ENCODE measurements at regions not wholly inside any gene's neighbourhood (a gene's known extent, or its start where the extent isn't known, plus 50 kb on each side); places are given as distances from the start of the nearest gene placed in this dataset.
"Not testable (repeated sequence)": the region's sequence is repeated elsewhere in the genome, so short reads cannot be mapped to it uniquely, and the experiment has no call there.

GRCh38 chr9:102740578-102740977, 254.6 kb upstream of the CYLC2 start:
- Histone ChIP-seq H3K4me1 (ENCODE audit: control insufficient read depth in 1 of 2, insufficient read depth in 2 of 2, low read length in 2 of 2) (no peaks in the 10 kb centered on the region), H3K27ac (ENCODE audit: low read length) (no peak overlapping the region), H3K4me3 (ENCODE audit: low read depth in 1 of 2, low read length in 2 of 2) (no peak overlapping the region), H3K9me3 (ENCODE audit: control insufficient read depth in 1 of 2, low read length in 2 of 2) (no peaks in the 10 kb centered on the region), H3K27me3 (ENCODE audit: low read depth, low read length) (no peaks in the 10 kb centered on the region), H3K36me3 (ENCODE audit: control insufficient read depth in 1 of 2, insufficient read depth in 2 of 2, low read length in 2 of 2) (no peaks in the 10 kb centered on the region)

- Histone ChIP-seq H3K27me3 (ENCODE audit: low read depth, low read length) (no peaks in the 10 kb centered on the region), H3K9me3 (ENCODE audit: control insufficient read depth in 1 of 2, low read length in 2 of 2) (peaks cover 0 to 6% of the 10 kb centered on the region in 2 donors), H3K36me3 (ENCODE audit: control insufficient read depth in 1 of 2, insufficient read depth in 2 of 2, low read length in 2 of 2) (no peaks in the 10 kb centered on the region), H3K27ac (ENCODE audit: low read length) (no peak overlapping the region), H3K4me3 (ENCODE audit: low read depth in 1 of 2, low read length in 2 of 2) (no peak overlapping the region), H3K4me1 (ENCODE audit: control insufficient read depth in 1 of 2, insufficient read depth in 2 of 2, low read length in 2 of 2) (no peaks in the 10 kb centered on the region)
These were observed 266.2 kb upstream of the CYLC2 start for GRCh38 chr9:102728946-102729345.

- no peaks in the 10 kb centered on the region for H3K36me3 ChIP-seq (ENCODE audit: control insufficient read depth in 1 of 2, insufficient read depth in 2 of 2, low read length in 2 of 2)
- no peaks in the 10 kb centered on the region for H3K4me1 ChIP-seq (ENCODE audit: control insufficient read depth in 1 of 2, insufficient read depth in 2 of 2, low read length in 2 of 2)
- H3K27me3 ChIP-seq (ENCODE audit: low read depth, low read length): no peaks in the 10 kb centered on the region
- peaks cover 0 to 8% of the 10 kb centered on the region in 2 donors for H3K9me3 ChIP-seq (ENCODE audit: control insufficient read depth in 1 of 2, low read length in 2 of 2)
- H3K4me3 ChIP-seq (ENCODE audit: low read depth in 1 of 2, low read length in 2 of 2): no peak overlapping the region
- no peak overlapping the region for H3K27ac ChIP-seq (ENCODE audit: low read length)
These were observed 280.9 kb upstream of the CYLC2 start for GRCh38 chr9:102714184-102714583.

GRCh38 chr9:102712910-102713309, 282.2 kb upstream of the CYLC2 start:
- not testable (repeated sequence) for H3K27ac ChIP-seq (ENCODE audit: low read length); H3K4me3 ChIP-seq (ENCODE audit: low read depth in 1 of 2, low read length in 2 of 2); H3K27me3 ChIP-seq (ENCODE audit: low read depth, low read length); H3K9me3 ChIP-seq (ENCODE audit: control insufficient read depth in 1 of 2, low read length in 2 of 2); H3K36me3 ChIP-seq (ENCODE audit: control insufficient read depth in 1 of 2, insufficient read depth in 2 of 2, low read length in 2 of 2); H3K4me1 ChIP-seq (ENCODE audit: control insufficient read depth in 1 of 2, insufficient read depth in 2 of 2, low read length in 2 of 2)

- no peaks in the 10 kb centered on the region for H3K4me1 ChIP-seq (ENCODE audit: control insufficient read depth in 1 of 2, insufficient read depth in 2 of 2, low read length in 2 of 2)
- H3K4me3 ChIP-seq (ENCODE audit: low read depth in 1 of 2, low read length in 2 of 2): no peak overlapping the region
- peaks cover 0 to 6% of the 10 kb centered on the region in 2 donors for H3K9me3 ChIP-seq (ENCODE audit: control insufficient read depth in 1 of 2, low read length in 2 of 2)
- no peaks in the 10 kb centered on the region for H3K27me3 ChIP-seq (ENCODE audit: low read depth, low read length)
- H3K27ac ChIP-seq (ENCODE audit: low read length): no peak overlapping the region
- no peaks in the 10 kb centered on the region for H3K36me3 ChIP-seq (ENCODE audit: control insufficient read depth in 1 of 2, insufficient read depth in 2 of 2, low read length in 2 of 2)
These were observed 294.2 kb upstream of the CYLC2 start for GRCh38 chr9:102700936-102701335.

- Histone ChIP-seq H3K36me3 (ENCODE audit: control insufficient read depth in 1 of 2, insufficient read depth in 2 of 2, low read length in 2 of 2) (no peaks in the 10 kb centered on the region), H3K27ac (ENCODE audit: low read length) (no peak overlapping the region), H3K9me3 (ENCODE audit: control insufficient read depth in 1 of 2, low read length in 2 of 2) (no peaks in the 10 kb centered on the region), H3K4me1 (ENCODE audit: control insufficient read depth in 1 of 2, insufficient read depth in 2 of 2, low read length in 2 of 2) (no peaks in the 10 kb centered on the region), H3K27me3 (ENCODE audit: low read depth, low read length) (no peaks in the 10 kb centered on the region), H3K4me3 (ENCODE audit: low read depth in 1 of 2, low read length in 2 of 2) (no peak overlapping the region)
These were observed 325.9 kb upstream of the CYLC2 start for GRCh38 chr9:102669220-102669619.

- H3K27me3 ChIP-seq (ENCODE audit: low read depth, low read length): no peaks in the 10 kb centered on the region
- no peaks in the 10 kb centered on the region for H3K4me1 ChIP-seq (ENCODE audit: control insufficient read depth in 1 of 2, insufficient read depth in 2 of 2, low read length in 2 of 2)
These were observed 342.7 kb upstream of the CYLC2 start for GRCh38 chr9:102652471-102652870.

GRCh38 chr9:102650896-102651295, 344.2 kb upstream of the CYLC2 start:
- Histone ChIP-seq H3K27ac (ENCODE audit: low read length) (no peak overlapping the region), H3K4me1 (ENCODE audit: control insufficient read depth in 1 of 2, insufficient read depth in 2 of 2, low read length in 2 of 2) (no peaks in the 10 kb centered on the region), H3K4me3 (ENCODE audit: low read depth in 1 of 2, low read length in 2 of 2) (no peak overlapping the region), H3K9me3 (ENCODE audit: control insufficient read depth in 1 of 2, low read length in 2 of 2) (no peaks in the 10 kb centered on the region), H3K27me3 (ENCODE audit: low read depth, low read length) (no peaks in the 10 kb centered on the region), H3K36me3 (ENCODE audit: control insufficient read depth in 1 of 2, insufficient read depth in 2 of 2, low read length in 2 of 2) (no peaks in the 10 kb centered on the region)

More at GRCh38 chr9:102652471-102652870, 342.7 kb upstream of the CYLC2 start:
- H3K27ac ChIP-seq (ENCODE audit: low read length): no peak overlapping the region
- no peaks in the 10 kb centered on the region for H3K36me3 ChIP-seq (ENCODE audit: control insufficient read depth in 1 of 2, insufficient read depth in 2 of 2, low read length in 2 of 2)
- no peaks in the 10 kb centered on the region for H3K9me3 ChIP-seq (ENCODE audit: control insufficient read depth in 1 of 2, low read length in 2 of 2)
- no peak overlapping the region for H3K4me3 ChIP-seq (ENCODE audit: low read depth in 1 of 2, low read length in 2 of 2)

GRCh38 chr9:102642651-102643050, 352.5 kb upstream of the CYLC2 start:
- H3K27me3 ChIP-seq (ENCODE audit: low read depth, low read length): no peaks in the 10 kb centered on the region
- no peaks in the 10 kb centered on the region for H3K9me3 ChIP-seq (ENCODE audit: control insufficient read depth in 1 of 2, low read length in 2 of 2)
- H3K4me3 ChIP-seq (ENCODE audit: low read depth in 1 of 2, low read length in 2 of 2): no peak overlapping the region
- H3K27ac ChIP-seq (ENCODE audit: low read length): no peak overlapping the region
- H3K36me3 ChIP-seq (ENCODE audit: control insufficient read depth in 1 of 2, insufficient read depth in 2 of 2, low read length in 2 of 2): no peaks in the 10 kb centered on the region
- H3K4me1 ChIP-seq (ENCODE audit: control insufficient read depth in 1 of 2, insufficient read depth in 2 of 2, low read length in 2 of 2): no peaks in the 10 kb centered on the region

GRCh38 chr9:102631559-102631958, 363.6 kb upstream of the CYLC2 start:
- H3K27ac ChIP-seq (ENCODE audit: low read length): no peak overlapping the region
- no peak overlapping the region for H3K4me3 ChIP-seq (ENCODE audit: low read depth in 1 of 2, low read length in 2 of 2)
- H3K9me3 ChIP-seq (ENCODE audit: control insufficient read depth in 1 of 2, low read length in 2 of 2): peaks cover 0 to 9% of the 10 kb centered on the region in 2 donors
- H3K27me3 ChIP-seq (ENCODE audit: low read depth, low read length): no peaks in the 10 kb centered on the region
- H3K4me1 ChIP-seq (ENCODE audit: control insufficient read depth in 1 of 2, insufficient read depth in 2 of 2, low read length in 2 of 2): no peaks in the 10 kb centered on the region
- no peaks in the 10 kb centered on the region for H3K36me3 ChIP-seq (ENCODE audit: control insufficient read depth in 1 of 2, insufficient read depth in 2 of 2, low read length in 2 of 2)

- H3K4me1 ChIP-seq (ENCODE audit: control insufficient read depth in 1 of 2, insufficient read depth in 2 of 2, low read length in 2 of 2): no peaks in the 10 kb centered on the region
- no peak overlapping the region for H3K27ac ChIP-seq (ENCODE audit: low read length)
- H3K36me3 ChIP-seq (ENCODE audit: control insufficient read depth in 1 of 2, insufficient read depth in 2 of 2, low read length in 2 of 2): no peaks in the 10 kb centered on the region
These were observed 385.7 kb upstream of the CYLC2 start for GRCh38 chr9:102609461-102609860.

More at GRCh38 chr9:102609461-102609860, 385.7 kb upstream of the CYLC2 start:
- H3K27me3 ChIP-seq (ENCODE audit: low read depth, low read length): no peaks in the 10 kb centered on the region
- no peak overlapping the region for H3K4me3 ChIP-seq (ENCODE audit: low read depth in 1 of 2, low read length in 2 of 2)
- no peaks in the 10 kb centered on the region for H3K9me3 ChIP-seq (ENCODE audit: control insufficient read depth in 1 of 2, low read length in 2 of 2)
